Activated CD8-positive, alpha-beta memory T cell treated with anti-CD3 and anti-CD28 coated beads for 36 hours (primary cell): ENCODE measurements at regions not wholly inside any gene's neighbourhood (a gene's known extent, or its start where the extent isn't known, plus 50 kb on each side); places are given as distances from the start of the nearest gene placed in this dataset.
"Not testable (repeated sequence)": the region's sequence is repeated elsewhere in the genome, so short reads cannot be mapped to it uniquely, and the experiment has no call there.

ENCODE experiments used
- CTCF ChIA-PET: fragments of 350-600 bp; sonication (Branson Sonifier 250); formaldehyde crosslinking; loops from one replicate; lab custom pipeline; 2021; ENCODE audit warnings: antibody characterized with exemption; lab: Charles Lee
- POLR2A ChIA-PET: fragments of 350-600 bp; sonication (Branson Sonifier 250); formaldehyde crosslinking; loops from one replicate; lab custom pipeline; 2021; ENCODE audit warnings: antibody characterized with exemption; lab: Charles Lee

DNA sequence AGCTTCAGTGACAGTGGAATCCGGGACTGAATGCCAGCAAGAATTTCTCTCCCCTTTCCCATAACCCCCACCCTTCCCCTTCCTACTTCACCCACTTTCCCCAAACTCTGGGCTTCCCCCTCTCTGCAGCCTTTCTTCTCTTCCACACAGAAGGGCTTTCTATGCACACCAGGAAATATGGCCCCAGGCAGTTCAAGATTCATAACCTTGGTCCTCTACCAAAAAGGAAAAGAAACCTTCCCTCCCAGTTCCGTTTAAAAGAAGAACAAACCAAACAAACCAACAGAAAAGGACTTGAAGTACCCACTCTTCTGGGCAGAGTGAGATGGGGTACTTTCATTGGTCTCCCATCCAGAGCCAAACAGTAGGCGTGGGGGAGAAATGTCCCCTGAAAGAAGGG is 68.8 kb upstream of the ABHD2 start:
- POLR2A ChIA-PET, result no interaction called here
- CTCF ChIA-PET, result interaction anchor here (2.5 kb wide), 1 partner anchor 114 kb away, joined by 17 read pairs; no protein-coding TSS in a partner anchor

DNA sequence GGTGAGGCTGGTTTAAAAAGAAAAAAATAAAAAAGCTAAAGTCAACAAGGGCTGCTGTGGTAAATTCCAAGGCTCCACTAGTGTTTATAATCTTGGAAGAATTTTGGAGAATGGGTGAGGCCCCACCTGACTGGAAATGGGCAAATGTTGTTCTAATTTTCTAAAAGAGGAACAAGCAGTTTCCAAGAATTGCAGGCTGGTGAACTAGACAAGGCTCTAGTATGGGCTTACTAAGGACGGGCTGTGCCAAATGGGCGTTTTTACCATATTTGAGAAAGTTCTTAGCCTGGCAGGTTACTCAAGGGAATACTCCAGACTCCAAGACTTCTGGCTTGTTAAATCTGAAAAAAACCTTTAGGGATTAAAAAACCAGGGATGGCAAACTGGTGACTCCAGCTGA is 67.0 kb upstream of the ABHD2 start:
- ChIA-PET POLR2A (no interaction called here), CTCF (interaction anchor here (1.1 kb wide), 1 partner anchor 116 kb away, joined by 3 read pairs; no protein-coding TSS in a partner anchor)

DNA sequence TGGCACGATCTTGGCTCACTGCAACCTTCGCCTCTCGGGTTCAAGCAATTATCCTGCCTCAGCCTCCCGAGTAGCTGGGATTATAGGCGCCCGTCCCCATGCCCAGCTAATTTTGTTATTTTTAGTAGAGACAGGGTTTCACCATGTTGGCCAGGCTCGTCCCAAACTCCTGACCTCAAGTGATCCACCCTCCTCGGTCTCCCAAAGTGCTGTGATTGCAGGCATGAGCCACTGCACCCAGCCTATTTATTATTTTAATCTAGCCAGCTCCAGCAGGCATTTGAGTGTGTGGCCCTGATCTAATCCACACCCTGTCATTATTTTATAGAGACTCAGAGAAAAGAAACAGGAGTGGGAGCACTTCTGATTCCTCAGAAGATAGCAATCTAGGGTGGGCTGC is 66.4 kb upstream of the ABHD2 start:
- CTCF ChIA-PET, result interaction anchor here (1.1 to 1.5 kb wide), 2 partner anchors 117 to 156 kb away, joined by 3 read pairs; no protein-coding TSS in a partner anchor
- POLR2A ChIA-PET, result not testable (repeated sequence)

DNA sequence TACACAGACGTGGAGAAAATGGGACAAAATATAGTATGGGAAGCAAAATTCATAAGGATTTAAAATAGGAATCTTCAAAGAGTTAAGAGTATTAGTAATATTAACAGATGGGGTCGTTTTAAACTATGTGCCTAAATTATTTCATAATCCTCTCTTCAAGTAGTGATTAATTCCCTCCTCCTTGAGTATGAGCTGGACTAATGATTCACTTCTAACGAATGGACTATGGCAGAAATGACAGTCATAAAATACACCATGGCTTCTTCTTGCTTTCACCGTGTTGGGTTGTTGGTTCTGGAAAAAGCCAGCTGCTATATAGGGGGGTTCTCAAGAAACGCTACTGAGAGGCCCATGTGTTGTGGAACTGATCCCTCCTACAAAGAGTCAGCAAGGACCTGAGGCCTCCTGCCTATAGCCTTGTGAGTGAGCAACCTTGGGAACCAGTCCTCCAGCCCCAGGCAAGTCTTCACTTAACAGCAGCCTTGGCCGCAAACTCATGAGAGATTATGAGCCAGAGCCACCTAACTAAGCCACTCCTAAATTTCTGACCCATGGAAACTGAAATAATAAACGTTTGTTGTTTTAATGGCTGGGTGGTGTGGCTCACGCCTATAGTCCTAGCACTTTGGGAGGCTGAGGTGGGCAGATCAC is 64.8 kb upstream of the ABHD2 start:
- POLR2A ChIA-PET, result no interaction called here
- CTCF ChIA-PET, result interaction anchor here (1.3 to 1.5 kb wide), 2 partner anchors 34 to 154 kb away, joined by 3 read pairs; no protein-coding TSS in a partner anchor

DNA sequence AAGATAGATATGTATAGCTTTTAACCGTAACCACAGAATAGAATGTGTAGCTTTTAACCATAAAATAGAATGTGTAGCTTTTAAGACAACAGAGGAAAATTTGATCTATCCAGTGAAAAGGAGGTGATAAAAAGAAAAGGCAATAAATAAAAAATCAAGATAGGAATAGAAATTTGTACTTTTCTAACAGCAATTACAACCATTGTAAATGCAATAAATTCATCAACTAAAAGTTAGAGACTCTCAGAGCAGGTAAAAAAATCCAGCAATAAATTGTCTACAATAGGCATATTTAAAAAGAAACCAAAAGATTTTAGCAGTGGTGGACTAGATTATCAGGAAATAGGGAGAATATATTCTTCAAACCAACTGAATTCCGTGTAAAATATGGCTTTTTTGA is 63.8 kb upstream of the ABHD2 start:
- ChIA-PET POLR2A (interaction anchor here (0.6 kb wide), 1 partner anchor 10 kb away, joined by 5 read pairs; no protein-coding TSS in a partner anchor), CTCF (no interaction called here)

DNA sequence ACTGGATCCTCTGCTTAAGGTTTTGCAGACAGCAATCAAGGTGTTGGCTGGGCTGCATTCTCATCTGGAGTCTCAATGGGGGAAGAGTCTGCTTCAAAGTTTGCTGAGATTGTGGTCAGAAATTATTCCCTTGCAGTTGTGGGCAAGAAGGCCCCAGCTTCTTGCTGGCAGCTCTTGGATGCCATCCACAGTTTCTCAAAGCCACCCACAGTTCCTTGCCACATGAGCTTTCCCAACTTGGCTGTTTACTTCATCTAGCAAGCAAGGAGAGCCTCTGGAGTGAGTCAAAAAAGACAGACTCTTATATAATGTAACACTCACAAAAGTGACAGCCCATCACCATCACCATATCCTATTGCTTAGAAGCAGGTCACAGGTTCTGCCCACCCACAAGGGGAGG is 62.1 kb upstream of the ABHD2 start:
- ChIA-PET POLR2A (no interaction called here), CTCF (interaction anchor here (0.8 kb wide), 1 partner anchor 51 kb away, joined by 3 read pairs; no protein-coding TSS in a partner anchor)

DNA sequence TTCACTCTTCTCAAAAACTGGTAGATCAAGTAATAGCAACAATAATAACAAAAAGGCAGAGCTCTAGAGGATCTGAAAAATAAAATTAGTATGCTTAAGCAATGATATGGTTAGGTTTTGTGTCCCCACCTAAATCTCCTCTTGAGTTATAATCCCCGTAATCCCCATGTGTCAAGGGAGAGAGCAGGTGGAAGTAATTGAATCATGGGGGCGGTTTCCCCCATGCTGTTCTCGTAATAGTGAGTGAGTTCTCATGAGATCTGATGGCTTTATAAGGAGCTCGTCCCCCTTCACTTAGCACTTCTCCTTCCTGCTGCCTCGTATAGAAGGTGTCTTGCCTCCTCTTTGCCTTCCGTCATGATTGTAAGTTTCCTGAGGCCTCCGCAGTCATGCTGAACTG is 60.2 kb upstream of the ABHD2 start:
- CTCF ChIA-PET, result no interaction called here

DNA sequence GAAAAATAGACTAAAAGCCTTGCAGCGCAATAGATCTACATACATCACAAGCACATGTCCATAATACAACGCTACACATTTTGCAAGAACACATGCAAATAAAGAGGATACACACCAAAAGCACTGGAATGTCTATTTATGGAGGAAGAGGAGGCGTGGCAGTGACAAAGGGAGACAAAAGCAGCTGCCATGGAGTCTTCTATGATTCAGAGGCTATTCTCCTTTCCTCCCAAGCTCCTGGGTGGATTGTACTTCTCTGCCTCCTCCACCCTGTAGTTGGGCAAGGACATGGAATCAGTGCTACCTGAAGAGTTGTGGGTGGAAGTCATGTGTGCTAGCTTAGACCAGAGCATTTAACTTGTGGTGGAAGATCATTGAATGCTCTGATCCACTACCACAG is 57.9 kb upstream of the ABHD2 start:
- ChIA-PET POLR2A (no interaction called here), CTCF (no interaction called here)

More for the DNA sequence above, 60.2 kb upstream of the ABHD2 start:
- POLR2A ChIA-PET, result no interaction called here

DNA sequence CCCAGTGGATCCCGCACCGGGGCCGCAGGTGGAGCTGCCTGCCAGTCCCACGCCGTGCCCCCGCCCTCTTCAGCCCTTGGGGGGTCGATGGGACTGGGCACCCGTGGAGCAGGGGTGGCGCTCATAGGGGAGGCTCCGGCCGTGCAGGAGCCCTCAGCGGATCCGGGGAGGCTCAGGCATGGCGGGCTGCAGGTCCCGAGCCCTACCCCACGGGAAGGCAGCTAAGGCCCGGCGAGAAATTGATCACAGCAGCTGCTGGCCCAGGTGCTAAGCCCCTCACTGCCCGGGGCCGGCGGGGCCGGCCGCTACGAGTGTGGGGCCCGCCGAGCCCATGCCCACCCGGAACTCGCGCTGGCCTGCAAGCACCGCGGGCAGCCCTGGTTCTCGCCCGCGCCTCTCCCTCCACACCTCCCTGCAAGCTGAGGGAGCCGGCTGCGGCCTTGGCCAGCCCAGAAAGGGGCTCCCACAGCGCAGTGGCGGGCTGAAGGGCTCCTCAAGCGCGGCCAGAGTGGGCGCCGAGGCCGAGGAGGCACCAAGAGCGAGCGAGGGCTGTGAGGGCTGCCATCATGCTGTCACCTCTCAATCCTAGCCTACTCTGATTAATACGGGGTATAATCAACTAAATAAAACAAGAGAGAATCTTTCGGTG is 56.5 kb upstream of the ABHD2 start:
- POLR2A ChIA-PET, result not testable (repeated sequence)

DNA sequence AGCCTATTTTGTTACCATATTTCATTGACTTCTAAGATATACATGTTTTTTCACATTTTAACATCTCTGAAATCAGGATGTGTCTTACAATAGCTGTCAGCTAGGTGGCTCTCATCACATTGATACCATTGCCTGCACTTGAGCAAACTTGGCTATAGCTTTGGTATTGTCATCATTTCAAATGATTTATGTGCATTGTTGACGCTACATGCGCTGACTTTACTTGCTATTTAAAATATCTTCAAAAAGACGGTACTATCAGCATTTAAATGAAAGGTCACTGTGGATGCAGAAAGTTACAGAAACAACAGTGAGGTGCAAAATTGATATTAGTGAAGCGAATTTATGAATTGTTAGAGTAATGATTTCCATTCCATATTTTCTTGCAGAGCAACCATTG is 54.0 kb upstream of the ABHD2 start:
- CTCF ChIA-PET, result no interaction called here
- POLR2A ChIA-PET, result no interaction called here

More for the DNA sequence above, 56.5 kb upstream of the ABHD2 start:
- CTCF ChIA-PET, result not testable (repeated sequence)

DNA sequence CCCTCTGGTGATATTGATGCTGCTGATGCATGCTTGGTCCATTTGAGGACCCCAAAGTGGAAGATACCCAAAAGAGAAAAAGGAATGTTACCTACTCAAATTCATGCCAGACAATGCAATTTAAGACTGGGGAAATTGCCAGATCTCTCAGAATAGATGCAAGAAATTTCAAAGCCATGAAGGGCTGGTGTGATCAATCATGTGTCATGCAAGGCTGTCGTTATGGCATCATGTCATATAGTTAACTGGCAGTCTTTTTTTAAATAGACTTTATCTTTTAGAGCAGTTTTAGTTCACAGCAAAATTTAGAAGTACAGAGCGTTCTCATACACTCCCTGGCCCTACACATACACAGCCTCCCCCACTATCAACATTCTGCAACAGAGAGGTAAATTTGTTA is 53.1 kb upstream of the ABHD2 start:
- ChIA-PET POLR2A (no interaction called here), CTCF (no interaction called here)

DNA sequence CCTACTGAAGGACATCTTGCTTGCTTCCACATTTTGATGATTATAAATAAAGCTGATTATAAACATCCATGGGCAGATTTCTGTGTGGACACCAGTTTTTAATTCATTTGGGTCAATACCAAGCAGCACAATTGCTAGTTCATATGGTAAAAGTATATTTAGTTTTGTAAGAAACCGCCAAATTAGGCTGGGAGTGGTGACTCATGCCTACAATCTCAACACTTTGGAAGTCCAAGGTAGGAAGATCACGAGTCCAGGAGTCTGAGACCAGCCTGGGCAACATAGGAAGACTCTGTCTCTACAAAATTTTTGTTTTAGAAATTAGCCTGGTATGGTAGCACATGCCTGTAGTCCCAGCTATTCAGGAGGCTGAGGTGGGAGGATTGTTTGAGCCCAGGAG is 52.6 kb upstream of the ABHD2 start:
- CTCF ChIA-PET, result no interaction called here
- POLR2A ChIA-PET, result no interaction called here

DNA sequence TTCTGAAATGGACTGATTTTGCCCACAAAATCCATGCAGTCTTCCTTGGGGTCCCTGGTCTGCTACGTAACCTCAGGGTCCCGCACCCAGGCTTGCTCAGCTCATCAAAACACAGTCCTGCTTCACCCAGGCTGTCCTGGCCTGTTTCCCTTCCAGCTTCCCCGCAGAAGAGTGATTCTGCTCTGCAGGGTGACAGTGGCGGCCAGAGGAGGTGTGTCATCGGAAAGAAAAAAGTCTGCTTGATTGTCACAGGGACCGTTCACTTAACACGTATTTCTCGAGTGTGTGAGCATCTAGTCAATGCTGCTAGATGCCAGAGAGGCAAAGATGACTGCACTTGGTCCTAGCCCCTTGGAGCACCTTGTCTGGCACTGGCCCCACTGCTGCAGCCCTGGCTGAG is 50.1 kb upstream of the ABHD2 start:
- ChIA-PET POLR2A (no interaction called here), CTCF (interaction anchor here (0.6 kb wide), 1 partner anchor 347 kb away, joined by 3 read pairs; no protein-coding TSS in a partner anchor)
